Prostate gland (tissue), 2 donors: ENCODE measurements at regions not wholly inside any gene's neighbourhood (a gene's known extent, or its start where the extent isn't known, plus 50 kb on each side); places are given as distances from the start of the nearest gene placed in this dataset.

Experiments
- DNase-seq: peaks from one replicate; pipeline ENCODE4 v3.0.0-alpha.2; 2019; ENCODE audit warnings: low spot score
- H3K27ac ChIP-seq, 2 donors: fragments of 200-600 bp; sonication (generic); 2 replicates each; pipeline ENCODE4 v1.5.1; 2017 to 2019
- H3K27me3 ChIP-seq: fragments of 200-600 bp; sonication (generic); replicated peaks from 2 replicates; pipeline ENCODE4 v1.5.1; 2019; ENCODE audit not compliant: insufficient read depth
- H3K36me3 ChIP-seq, 2 donors: fragments of 200-600 bp; sonication (generic); 1 replicate in 1 of 2; 2 replicates in 1 of 2; pipeline versions ENCODE4 v1.5.1 to v1.8.1; 2017 to 2019
- H3K4me1 ChIP-seq: fragments of 200-600 bp; sonication (generic); replicated peaks from 2 replicates; pipeline ENCODE4 v1.5.1; 2019
- H3K4me3 ChIP-seq, 2 donors: fragments of 200-600 bp; sonication (generic); 2 replicates each; pipeline ENCODE4 v1.5.1; 2017 to 2019
- H3K9me3 ChIP-seq: fragments of 200-600 bp; sonication (generic); 2 replicates; pipeline ENCODE4 v1.5.1; 2017
- POLR2A ChIP-seq: fragments of 450-650 bp; IDR thresholded peaks from one replicate; pipeline ENCODE4 v1.6.1; 2016; ENCODE audit warnings: antibody characterized with exemption, mild to moderate bottlenecking
- POLR2AphosphoS5 ChIP-seq: sonication (generic); formaldehyde crosslinking; IDR thresholded peaks from one replicate; pipeline ENCODE4 v1.6.1; 2017; ENCODE audit warnings: antibody characterized with exemption
- WGBS: methylation state at CpG from one replicate; pipeline ENCODE4 v1.1.5; 2018; 5-methylcytosine and 5-hydroxymethylcytosine counted together
- intact Hi-C: fragments of 100-400 bp; cut with DNase I; formaldehyde crosslinking; loops from one replicate; pipeline ENCODE4 v1.14.2; 2022
- TF ChIP-seq, protein P1 (sequence below), 4 experiments: fragments of 200-600 bp in 2 of 4; fragments of 450-650 bp in 2 of 4; sonication (generic) in 2 of 4; IDR thresholded peaks; 1 replicate in 3 of 4; 2 replicates in 1 of 4; pipeline ENCODE4 v1.5.1; 2016 to 2019; ENCODE audit warnings: antibody characterized with exemption in 4 of 4, mild to moderate bottlenecking in 2 of 4, moderate library complexity in 2 of 4

GRCh38 chr18:27848336-27848735 lies 328.6 kb downstream of the CDH2 start:
- Histone ChIP-seq H3K4me1 (no peaks in the 10 kb centered on the region), H3K36me3 (no peaks in the 10 kb centered on the region), H3K27ac (no peak overlapping the region), H3K27me3 (no peaks in the 10 kb centered on the region), H3K9me3 (no peaks in the 10 kb centered on the region), H3K4me3 (no peak overlapping the region)
- intact Hi-C loops: no loop called here
- TF ChIP-seq, protein P1, sequence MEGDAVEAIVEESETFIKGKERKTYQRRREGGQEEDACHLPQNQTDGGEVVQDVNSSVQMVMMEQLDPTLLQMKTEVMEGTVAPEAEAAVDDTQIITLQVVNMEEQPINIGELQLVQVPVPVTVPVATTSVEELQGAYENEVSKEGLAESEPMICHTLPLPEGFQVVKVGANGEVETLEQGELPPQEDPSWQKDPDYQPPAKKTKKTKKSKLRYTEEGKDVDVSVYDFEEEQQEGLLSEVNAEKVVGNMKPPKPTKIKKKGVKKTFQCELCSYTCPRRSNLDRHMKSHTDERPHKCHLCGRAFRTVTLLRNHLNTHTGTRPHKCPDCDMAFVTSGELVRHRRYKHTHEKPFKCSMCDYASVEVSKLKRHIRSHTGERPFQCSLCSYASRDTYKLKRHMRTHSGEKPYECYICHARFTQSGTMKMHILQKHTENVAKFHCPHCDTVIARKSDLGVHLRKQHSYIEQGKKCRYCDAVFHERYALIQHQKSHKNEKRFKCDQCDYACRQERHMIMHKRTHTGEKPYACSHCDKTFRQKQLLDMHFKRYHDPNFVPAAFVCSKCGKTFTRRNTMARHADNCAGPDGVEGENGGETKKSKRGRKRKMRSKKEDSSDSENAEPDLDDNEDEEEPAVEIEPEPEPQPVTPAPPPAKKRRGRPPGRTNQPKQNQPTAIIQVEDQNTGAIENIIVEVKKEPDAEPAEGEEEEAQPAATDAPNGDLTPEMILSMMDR (IDR thresholded peaks at IDR 0.05): no peak
- DNase-seq: no peak
- WGBS: 81% methylated on average over 4 of the region's 4 CpGs

DNA sequence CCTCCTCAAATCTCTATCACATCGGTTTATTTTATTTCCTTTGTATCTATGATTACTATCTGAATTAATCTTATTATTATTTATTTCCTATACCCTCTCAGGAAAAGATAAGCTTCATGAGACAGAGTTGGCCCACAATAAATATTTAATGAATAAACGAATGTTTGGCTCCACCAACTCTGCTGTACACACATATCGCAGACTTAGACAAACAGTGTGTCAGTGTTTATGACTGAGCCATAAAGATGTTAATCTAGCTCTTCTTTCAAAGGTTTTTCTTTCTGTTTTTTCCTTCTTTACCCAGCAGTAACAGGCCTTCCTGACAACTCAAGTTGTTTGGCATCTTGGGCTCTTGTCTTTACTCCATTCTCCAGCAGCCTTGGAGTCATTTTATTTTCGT lies 329.5 kb downstream of the CDH2 start:
- TF ChIP-seq POLR2AphosphoS5 (peak; percentile 90), POLR2A (no peak)
- TF ChIP-seq, protein P1 (IDR thresholded peaks at IDR 0.05): no peak
- Histone ChIP-seq H3K9me3 (no peaks in the 10 kb centered on the region), H3K27me3 (no peaks in the 10 kb centered on the region), H3K36me3 (no peaks in the 10 kb centered on the region), H3K4me3 (no peak overlapping the region), H3K4me1 (no peaks in the 10 kb centered on the region), H3K27ac (no peak overlapping the region)
- intact Hi-C loops: no loop called here
- 8% methylated on average over 4 of the region's 4 CpGs for WGBS
- DNase-seq: peak; percentile 43

- H3K4me3 ChIP-seq: no peak overlapping the region
- WGBS: 87% methylated on average over 2 of the region's 2 CpGs
- H3K36me3 ChIP-seq: no peaks in the 10 kb centered on the region
- no peaks in the 10 kb centered on the region for H3K27me3 ChIP-seq
- H3K27ac ChIP-seq: no peak overlapping the region
- TF ChIP-seq POLR2AphosphoS5 (no peak), POLR2A (no peak)
- TF ChIP-seq, protein P1 (IDR thresholded peaks at IDR 0.05): no peak
- H3K4me1 ChIP-seq: no peaks in the 10 kb centered on the region
- intact Hi-C loops: no loop called here
- H3K9me3 ChIP-seq: no peaks in the 10 kb centered on the region
- DNase-seq: no peak
Measured at GRCh38 chr18:27845897-27846296, 331.0 kb downstream of the CDH2 start.

DNA sequence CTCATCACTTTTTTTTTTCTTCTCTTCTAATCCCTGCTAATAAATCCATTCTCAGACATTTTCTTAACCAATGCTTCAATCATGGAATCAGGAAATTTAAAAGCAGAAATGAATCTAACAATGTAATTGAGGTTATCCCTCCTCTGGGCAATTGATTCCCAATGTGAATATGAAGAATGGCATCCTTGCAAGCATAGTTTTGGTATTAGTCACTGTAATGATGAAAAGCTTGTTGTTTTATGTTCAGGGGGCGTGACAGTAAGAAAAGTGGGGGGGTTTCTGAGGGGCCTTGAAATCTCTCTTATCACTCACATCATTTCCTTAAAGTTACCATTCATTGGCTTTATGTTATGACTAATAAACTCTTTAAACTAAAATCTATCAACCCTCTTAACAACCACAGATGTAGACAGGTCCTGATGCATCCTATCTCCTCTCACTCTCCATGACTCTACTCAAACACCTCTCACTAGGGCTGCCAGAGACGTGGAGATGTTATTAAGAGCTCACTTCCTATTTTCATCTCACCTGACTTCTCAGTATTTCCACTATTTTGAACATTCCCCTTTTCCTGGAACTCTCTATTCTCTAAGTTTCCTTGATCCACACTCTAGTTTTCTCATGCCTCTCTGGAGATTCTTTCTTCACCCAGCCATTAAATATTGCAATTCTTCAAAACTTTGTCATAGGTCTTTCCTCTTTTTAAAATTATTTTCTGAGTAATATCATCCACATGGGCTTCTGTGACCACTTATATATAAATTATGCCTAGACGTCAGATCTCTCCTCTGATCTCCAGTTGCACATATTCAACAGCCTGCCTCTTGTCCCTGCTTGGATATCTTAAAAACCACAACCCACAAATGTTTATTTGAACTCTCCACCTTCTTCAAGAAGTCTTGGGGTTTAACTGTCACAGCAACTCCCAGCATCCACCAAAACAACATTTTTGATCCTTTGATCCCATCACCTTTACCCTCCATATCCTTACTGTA lies 332.9 kb downstream of the CDH2 start:
- no peaks in the 10 kb centered on the region for H3K36me3 ChIP-seq
- whole genome bisulfite sequencing: 46% methylated on average over 2 of the region's 3 CpGs
- intact Hi-C loops: no loop called here
- no peak overlapping the region for H3K27ac ChIP-seq
- H3K9me3 ChIP-seq: no peaks in the 10 kb centered on the region
- no peaks in the 10 kb centered on the region for H3K4me1 ChIP-seq
- H3K27me3 ChIP-seq: no peaks in the 10 kb centered on the region
- no peak for TF ChIP-seq POLR2A
- TF ChIP-seq, protein P1 (IDR thresholded peaks at IDR 0.05): no peak
- no peak for TF ChIP-seq POLR2AphosphoS5
- no peak overlapping the region for H3K4me3 ChIP-seq
- DNase-seq: no peak

- no peaks in the 10 kb centered on the region for H3K9me3 ChIP-seq
- no peaks in the 10 kb centered on the region for H3K4me1 ChIP-seq
- no peak for DNase-seq
- no peaks in the 10 kb centered on the region for H3K27me3 ChIP-seq
- no peak for TF ChIP-seq POLR2AphosphoS5
- TF ChIP-seq POLR2A: no peak
- TF ChIP-seq, protein P1 (IDR thresholded peaks at IDR 0.05): no peak
- intact Hi-C loops: no loop called here
- 16% methylated on average over 2 of the region's 2 CpGs for WGBS
- H3K27ac ChIP-seq: no peak overlapping the region
- no peaks in the 10 kb centered on the region for H3K36me3 ChIP-seq
- H3K4me3 ChIP-seq: no peak overlapping the region
Measured at GRCh38 chr18:27839141-27839540, 337.8 kb downstream of the CDH2 start.
